ELR (cell line): ENCODE measurements at regions not wholly inside any gene's neighbourhood (a gene's known extent, or its start where the extent isn't known, plus 50 kb on each side); places are given as distances from the start of the nearest gene placed in this dataset.
A peak's percentile ranks its signal among the peaks of the same experiment; 100 is the strongest.
"Not testable (repeated sequence)": the region's sequence is repeated elsewhere in the genome, so short reads cannot be mapped to it uniquely, and the experiment has no call there.

Experiments used
- DNase-seq: peaks from one replicate; pipeline ENCODE4 v3.0.0-alpha.2; 2015; ENCODE audit warnings: low read depth

DNA sequence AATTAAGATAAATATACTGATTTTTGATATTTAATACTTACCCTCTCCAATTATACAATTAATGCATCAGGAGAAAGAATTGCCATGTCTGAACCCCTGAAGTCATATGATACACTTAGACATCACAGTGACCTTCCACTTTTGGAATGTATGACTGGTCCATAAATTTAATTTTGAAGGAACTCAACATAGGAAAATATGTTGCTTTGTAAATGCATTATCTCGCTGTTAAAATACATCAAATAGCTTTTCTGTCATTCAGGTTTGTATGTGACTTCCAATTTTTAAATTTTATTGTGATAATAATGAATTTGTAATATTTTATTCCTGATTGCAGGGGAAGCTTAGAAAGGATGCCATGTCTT lies 631.9 kb upstream of the ANKRD30A start:
- peak; percentile 59 for DNase-seq

DNA sequence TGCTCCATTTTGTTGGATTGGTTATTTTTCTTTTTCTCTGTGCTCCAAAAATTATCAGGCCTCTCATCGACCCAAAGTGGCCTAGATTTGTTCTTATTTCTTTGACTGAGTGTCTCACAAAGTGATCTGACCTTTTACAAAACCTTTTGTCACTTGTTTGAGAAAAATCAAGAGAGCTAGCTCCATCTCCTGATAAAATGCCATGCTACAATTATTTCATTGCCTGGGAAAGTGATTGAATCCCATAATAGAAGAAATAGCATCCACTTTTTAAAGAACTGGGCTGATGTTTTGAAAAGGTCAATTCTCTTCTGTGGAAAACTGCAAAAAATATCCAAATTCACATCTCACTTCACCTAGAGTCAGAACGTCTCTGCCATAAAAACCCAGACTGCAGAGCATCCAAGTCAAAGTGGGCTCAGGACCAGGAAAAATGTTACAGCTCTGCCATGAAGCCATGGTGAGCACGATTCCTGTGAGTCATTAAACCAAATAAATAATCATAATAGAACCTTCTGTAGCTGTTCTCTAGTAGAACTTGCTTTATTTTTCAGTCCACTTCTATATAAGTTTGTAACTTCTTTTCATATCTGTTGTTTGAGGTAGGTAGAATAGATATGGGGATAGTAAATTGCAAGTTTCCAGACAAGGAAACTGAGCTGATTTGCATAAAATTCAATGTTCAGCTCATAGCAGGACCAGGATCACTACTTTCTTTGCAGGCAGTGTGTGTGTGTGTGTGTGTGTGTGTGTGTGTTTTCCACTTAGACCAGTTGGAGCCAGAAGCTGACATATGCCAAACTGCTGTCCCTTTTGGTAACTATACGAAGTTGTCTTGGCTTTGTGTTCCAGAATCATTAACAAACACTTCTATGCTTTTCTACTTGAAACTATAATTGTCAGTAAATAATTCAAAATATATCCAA lies 632.5 kb upstream of the ANKRD30A start:
- peak; percentile 56 for DNase-seq

DNA sequence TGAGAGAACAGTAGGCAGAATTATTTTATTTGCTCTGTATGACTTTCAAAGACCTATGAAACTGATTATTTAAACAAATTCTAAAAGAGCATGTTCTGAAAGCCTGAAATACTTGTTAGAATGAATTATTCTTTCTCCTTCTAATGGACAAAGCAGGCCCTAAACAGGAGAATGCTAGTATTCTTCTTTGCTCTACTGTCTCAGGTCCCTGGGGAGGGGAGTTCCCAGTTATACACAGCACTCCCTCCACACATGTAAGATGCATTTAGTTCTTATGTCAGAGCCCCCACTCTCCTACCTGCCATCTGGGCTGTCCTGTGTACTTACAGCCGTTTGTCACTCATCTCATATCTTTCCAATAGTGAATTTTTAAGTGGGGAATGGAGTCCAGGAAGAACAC lies 633.5 kb upstream of the ANKRD30A start:
- DNase-seq: no peak

DNA sequence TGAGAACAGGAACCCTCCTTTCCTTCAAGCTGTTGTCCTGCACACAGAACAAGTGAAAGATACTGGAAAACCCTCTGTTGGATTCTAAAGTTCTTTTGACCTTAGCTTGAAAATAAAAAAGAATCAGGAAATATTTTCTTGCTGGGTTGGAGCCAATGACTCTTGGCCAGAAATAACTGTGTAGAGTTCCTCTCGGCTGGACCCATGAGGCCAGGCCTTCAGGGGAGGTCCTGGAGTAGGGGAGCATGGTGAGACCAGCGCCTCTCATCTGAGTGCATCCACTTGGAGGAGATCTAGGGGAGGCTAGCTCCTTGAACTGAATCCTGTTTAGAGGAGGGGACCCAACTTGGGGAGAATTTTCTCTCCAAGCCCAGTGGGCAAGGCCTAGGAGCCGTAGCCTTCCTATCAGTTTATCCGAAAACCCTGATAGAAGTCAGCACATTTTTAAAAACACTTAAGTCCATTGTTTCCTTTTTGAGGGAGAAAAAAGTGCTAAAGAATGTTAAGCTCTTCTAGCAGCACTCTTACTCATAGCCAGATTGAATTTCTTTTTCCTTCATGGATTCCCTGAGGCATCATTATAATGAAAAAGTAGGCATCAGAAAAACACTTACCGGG lies 635.7 kb upstream of the ANKRD30A start:
- peak; percentile 50 for DNase-seq

DNA sequence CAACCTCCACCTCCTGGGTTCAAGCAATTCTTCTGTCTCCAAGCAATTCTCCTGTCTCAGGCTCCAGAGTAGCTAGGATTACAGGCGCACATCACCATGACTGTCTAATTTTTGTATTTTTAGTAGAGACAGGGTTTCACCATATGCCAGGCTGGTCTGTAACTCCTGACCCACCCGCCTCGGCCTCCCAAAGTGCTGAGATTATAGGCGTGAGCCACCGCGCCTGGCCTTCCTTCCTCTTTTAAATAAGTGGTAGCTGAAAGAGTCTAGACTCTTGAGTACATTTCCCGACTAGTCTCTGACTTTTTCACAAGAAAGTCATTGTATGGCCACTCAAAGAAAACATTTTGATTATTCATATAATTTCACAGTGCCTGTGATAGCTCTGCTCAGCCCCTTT lies 636.2 kb upstream of the ANKRD30A start:
- no peak for DNase-seq

DNA sequence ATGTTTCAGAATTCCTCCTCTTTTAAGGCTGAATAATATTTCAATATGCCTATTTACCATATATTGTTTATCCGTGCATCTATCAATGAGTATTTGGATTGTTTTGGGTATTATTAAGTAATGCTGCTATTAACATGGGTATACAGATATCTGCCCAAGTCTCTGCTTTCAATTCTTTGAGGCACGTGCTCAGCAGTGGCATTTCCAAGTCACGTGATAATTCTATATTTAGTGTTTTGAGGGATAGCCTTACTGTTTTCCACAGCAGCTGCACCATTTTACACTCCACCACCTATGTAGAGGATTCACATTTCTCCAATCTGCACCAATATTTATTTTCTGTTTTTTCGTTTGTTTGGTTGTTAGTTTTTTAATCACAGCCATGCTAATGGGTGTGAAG lies 636.8 kb upstream of the ANKRD30A start:
- DNase-seq: no peak

DNA sequence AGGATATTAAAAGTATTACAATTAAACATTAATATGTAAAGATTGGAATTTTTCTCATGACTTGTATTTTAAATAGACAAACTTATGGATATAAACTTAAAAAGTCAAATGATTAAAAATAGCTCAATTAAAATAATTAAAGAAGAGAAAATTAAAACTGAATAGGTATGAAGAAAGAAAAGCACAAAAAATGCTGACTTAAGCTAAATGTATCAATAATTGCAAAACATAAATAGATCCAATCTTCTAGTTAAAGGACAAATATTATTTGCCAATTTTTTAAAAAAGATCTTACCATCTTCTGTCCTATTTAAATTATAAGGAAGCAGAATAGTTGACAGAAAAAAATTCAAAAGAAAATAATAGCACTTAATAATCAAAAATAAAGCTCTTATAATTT lies 646.3 kb upstream of the ANKRD30A start:
- no peak for DNase-seq

DNA sequence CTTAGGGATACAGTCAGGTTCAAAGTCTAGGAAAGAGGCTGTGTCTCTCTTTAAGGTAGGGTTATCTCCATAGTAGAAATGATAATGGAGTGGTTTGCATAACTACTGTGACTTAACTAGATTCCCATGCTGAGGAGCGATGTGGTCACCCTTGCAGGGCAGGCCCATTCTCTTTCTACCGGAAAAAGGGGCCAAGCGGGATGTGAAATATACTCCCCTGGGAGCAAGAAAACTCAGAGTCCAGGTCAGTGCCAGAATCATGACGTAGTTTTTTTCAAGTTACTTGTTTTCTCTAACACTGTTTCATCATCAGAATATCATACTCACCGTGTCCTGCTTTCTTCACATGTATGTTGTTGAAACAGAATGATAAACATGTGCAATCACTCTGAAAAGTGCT lies 649.0 kb upstream of the ANKRD30A start:
- DNase-seq: no peak

DNA sequence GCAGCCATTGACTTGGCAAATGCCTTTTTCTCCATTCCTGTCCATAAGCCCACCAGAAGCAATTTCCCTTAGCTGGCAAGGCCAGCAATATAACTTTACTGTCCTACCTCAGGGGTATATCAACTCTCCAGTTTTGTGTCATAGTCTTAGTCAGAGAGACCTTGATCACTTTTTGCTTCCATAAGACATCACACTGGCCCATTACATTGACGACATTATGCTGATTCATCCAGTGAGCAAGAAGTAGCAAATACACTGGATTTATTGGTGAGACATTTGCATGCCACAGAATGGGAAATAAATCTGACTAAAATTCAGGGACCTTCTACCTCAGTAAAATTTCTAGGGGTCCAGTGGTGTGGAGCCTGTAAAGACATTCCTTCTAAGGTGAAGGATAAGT lies 649.7 kb upstream of the ANKRD30A start:
- DNase-seq: no peak

DNA sequence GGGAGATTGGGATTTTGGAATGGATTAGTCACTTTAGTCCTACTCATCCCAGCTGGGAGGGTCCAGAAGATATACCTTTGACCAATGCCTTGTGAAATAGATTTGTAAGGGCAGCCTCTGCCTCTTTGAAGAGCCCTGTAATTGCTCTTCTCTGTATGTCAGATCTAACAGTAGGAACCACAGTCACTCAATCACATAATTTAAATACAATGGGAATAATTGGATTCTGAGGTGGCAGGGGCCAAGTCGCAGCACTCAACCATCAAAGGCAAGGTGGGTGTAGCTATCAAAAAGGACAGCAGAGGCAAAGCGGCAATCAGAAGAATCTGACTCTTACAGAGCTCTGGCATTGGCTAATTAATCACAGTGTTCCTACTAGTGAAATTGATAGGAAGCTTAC lies 650.9 kb upstream of the ANKRD30A start:
- no peak for DNase-seq

DNA sequence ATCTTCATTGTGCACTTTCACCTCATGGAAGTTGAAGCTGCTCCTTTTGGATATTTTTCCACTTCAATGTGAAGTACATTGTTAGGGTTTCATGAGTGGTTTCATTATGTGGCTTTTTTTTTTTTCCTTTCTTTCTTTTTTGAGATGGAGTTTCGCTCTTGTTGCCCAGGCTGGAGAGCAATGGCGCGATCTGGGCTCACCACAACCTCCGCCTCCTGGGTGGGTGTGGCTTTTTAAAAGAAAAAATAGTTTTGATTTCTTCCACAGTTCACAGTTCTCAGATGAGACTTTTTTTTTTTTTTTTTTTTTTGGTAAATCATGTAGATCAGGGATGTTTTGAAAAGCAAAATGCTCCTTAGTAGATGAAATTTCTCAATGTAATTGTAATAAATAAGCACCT lies 652.3 kb upstream of the ANKRD30A start:
- DNase-seq: no peak

DNA sequence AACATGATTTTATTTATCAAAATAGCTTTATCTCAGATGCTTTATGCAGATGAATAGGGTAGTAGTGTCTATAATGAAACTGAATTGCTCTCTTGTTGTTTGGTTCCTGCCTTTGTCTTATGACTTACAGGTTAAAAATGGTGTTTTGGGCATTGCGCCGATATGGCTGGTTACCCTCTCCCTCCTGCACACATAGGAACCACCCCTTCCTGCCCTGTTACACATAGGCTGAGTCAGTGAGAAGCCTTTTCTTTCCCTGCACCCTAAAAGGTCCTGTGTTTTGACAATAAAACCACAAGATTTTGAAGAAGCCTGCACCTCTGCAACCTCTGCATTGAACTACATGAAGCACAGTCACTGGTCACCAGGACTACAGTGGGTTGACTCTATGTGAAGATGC lies 655.8 kb upstream of the ANKRD30A start:
- peak; percentile 74 for DNase-seq

DNA sequence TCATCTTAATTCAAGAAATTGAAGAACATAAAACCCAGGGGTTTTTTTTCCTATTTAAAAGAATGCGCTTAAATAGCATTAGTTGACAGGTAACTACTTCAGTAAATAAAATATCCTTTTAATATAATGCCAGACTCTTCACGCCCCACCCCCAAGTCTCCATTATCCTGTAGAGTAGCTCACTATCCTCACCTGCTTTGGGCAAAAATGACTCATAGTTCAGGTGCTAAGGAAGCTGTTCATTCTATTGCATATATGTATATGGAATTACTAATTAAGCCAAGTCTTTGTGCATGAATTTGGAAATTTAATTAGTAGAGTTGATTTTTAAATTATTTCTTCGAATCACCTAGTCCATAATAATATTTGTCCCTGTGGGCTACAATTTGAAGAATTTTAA lies 656.8 kb upstream of the ANKRD30A start:
- DNase-seq: no peak

DNA sequence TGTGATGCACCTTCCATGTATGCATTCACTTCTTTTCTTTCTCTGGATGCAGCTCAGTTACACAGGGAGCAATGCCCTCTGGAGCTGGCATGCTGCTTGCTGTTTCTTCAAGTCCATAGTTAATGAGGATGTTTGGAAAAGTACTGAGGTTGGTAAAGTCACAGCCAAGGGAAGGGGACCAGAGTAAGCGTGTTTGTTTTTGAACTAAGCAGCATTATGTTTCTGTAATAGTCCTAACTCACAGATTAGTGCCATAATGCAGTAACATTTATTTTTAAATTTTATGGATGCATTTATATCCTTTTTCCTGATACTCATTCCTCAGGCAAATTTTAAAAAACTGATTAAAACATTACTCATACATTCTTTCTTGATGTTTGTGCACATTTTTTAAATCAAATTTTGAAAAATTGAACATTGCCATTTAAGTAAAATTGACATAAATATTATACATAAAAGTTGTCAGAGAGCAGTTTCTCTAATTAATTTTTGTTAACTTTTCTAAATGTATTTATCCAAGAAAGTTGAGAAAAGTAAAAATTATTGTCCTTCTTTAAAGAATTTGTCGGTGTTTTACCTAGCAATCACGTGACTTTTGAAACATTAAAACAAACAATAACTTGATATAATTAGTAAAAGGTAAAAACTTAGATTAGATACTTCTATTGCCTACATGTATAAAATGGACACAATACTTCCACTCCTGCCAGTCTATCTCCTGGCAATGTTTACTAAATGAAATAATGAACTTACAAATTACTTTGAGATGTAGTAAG lies 659.6 kb upstream of the ANKRD30A start:
- no peak for DNase-seq

DNA sequence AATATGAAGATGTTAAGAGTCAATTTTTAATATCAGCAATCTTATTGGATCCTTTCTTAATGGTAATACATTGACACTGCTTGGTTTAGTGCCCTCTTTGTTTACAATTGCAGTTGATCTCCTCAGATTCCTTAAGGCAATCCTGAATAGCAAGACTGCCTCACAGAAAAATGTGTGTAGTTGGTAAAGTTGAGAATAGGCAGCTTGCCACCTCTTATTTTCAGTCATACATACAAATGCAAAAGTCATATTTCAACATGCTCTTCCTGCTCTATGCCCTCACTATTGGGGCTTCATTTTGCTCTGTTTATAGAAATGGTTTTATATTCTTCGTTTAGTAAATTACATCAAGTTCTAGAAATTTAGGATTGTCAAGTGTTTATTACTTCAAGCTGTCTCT lies 661.1 kb upstream of the ANKRD30A start:
- no peak for DNase-seq

DNA sequence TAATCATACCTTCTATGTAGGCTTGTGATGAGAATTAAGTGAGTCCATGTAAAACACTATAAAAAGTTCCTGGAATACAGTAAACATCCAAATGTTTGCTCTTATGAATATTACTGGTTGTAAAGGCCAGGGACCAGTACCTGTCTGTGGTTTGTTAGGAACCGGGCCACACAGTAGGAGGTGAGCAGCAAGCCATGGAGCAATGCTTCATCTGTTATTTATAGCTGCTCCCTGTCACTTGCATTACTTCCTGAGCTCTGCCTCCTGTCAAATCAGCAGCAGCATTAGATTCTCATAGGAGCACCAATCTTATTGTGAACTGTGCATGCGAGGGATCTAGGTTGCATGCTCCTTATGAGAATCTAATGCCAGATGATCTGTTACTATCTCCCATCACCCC lies 662.0 kb upstream of the ANKRD30A start:
- DNase-seq: no peak

DNA sequence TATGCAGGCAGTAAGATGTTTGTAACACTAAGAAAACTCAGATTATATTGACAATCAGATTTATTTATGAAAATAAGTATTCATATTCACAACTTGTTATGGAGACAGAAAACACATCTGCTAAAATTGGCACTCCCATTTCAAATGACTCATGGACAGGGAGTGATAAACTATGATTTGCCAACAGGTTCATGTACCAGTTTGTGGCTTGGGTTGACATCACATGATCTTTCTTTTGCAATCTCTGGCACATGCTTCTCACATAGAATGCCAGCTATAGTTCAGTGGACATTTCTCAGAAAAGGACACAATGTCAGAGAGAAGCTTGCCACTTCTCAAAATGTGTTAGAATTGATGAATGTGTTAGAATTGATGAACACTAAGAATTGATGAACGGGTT lies 663.2 kb upstream of the ANKRD30A start:
- peak; percentile 4 for DNase-seq

DNA sequence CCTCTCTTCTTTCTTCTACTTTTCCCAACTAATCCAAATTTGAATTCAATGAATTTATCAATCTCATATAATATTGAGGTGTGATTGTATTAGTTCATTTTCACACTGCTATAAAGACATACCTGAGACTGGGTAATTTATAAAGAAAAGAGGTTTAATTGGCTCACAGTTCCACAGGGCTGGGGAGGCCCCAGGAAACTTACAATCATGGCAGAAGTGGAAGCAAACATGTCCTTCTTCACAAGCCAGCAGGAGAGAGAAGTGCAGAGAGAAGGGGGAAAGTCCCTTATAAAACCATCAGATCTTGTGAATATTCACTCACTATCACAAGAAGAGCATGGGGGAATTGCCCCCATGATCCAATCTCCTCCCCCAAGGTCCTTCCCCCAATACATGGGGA lies 667.0 kb upstream of the ANKRD30A start:
- DNase-seq: not testable (repeated sequence)

DNA sequence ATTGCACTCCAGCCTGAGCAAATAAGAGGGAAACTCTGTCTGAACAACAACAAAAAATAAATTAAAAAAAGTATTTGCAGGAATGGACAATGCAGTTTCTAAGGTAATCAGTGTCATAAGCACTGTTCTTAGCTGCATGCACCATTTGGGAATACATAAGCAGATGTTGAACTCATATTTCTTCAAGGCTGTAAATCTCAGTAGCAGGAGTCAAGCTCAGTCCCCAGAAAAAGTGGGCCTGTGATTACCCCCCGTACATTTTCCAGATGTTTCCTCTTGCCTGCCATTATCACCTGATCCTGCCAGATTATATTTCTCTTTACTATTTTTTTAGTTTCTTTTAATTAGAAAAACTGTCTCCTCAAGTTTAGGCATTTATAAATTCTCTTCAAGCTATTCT lies 667.6 kb upstream of the ANKRD30A start:
- DNase-seq: no peak

DNA sequence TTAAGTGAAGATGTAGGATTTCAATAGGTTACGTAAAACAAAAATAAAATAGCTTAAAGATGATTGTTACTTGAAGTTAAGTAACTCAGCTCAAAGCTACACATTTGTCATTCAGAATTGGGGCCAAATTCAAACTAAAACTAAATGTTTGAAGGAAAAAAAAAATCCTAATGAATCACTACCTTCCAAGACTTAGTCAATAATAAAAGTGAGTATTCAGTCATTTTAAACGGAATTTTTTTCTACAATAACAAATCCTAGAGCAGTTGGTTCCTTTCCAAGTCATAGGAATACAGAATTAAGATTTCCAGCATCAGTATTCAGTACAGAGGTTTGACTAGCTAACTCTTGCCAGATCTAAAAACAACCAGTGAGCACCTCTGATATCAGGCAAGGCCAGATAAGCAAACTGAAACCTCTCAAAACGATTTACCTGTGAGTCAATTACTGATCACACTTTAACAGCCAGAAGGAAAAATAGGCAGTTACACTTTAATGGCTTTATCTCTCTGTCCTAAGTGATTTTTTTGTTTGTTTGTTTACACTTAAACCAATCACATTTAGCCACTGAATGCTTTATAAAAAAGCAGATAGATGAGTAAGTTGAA lies 669.8 kb upstream of the ANKRD30A start:
- no peak for DNase-seq

DNA sequence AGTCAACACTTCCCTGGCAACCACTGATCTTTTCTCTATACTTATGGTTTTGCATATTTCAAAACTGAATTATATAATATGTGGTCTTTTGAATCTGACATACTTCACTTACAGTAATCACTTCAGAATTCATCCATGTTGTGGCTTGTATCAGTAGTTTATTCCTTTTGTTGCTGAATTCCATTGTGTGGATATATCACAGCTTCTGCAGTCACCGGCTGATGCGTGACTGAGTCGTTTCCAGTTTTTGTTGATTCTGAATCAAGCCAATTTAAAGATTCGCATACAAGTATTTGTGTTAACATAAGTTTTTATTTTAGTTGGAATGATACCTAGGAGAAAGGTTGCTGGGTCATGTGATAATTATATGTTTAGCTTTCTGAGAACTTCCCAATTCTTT lies 672.5 kb upstream of the ANKRD30A start:
- DNase-seq: no peak

DNA sequence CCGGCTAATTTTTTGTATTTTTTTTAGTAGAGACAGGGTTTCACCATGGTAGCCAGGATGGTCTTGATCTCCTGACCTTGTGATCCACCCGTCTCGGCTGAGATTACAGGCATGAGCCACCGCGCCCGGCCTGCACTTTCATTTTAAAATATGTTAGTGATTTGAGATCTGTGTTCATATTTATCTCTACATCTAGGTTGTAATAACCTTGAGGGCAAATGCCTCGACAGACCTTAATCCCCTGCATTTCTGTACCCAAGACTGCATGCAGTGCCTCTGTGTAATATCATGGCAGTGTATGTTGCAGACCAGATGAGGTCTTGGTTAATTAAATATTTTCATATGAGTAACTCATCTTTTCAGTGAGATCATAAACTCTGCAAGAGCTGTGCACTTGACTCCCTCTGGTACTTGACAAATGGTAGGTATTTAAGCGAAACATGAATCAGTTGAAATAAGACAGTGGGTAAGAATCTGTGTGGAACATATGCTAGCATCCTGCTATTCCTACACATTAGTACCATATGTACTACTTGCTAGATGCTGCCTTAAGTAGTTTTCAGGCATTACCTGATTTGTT lies 673.9 kb upstream of the ANKRD30A start:
- no peak for DNase-seq
